Calu3 (cell line): ENCODE measurements at regions not wholly inside any gene's neighbourhood (a gene's known extent, or its start where the extent isn't known, plus 50 kb on each side); places are given as distances from the start of the nearest gene placed in this dataset.

ENCODE experiments used
- BruUV-seq: library from RNA; stranded (reverse); fragments of 400-500 nt; replicated peaks from 2 replicates; lab custom pipeline; 2021; lab: Mats Ljungman, UMichigan
- CTCF ChIA-PET: fragments of 300-600 bp; sonication (Branson Sonifier 250); formaldehyde crosslinking; loops from one replicate; lab custom pipeline; 2022; ENCODE audit warnings: antibody characterized with exemption; lab: Charles Lee
- DNase-seq: peaks from one replicate; pipeline ENCODE4 v3.0.0; 2022
- H3K27ac Mint-ChIP-seq: one replicate; pipeline ENCODE4 v1.8.0; 2022; ENCODE audit warnings: mixed read lengths; ENCODE audit not compliant: unreplicated experiment
- H3K27me3 Mint-ChIP-seq: one replicate; pipeline ENCODE4 v1.8.0; 2022; ENCODE audit warnings: mixed read lengths; ENCODE audit not compliant: unreplicated experiment
- H3K36me3 Mint-ChIP-seq: one replicate; pipeline ENCODE4 v1.8.0; 2022; ENCODE audit warnings: mild to moderate bottlenecking, moderate library complexity, mixed read lengths; ENCODE audit not compliant: insufficient read depth, unreplicated experiment
- H3K4me1 Mint-ChIP-seq: one replicate; pipeline ENCODE4 v1.8.0; 2022; ENCODE audit warnings: mild to moderate bottlenecking, low read depth, mixed read lengths; ENCODE audit not compliant: unreplicated experiment
- H3K4me3 Mint-ChIP-seq: one replicate; pipeline ENCODE4 v1.8.0; 2022; ENCODE audit warnings: mild to moderate bottlenecking, low read depth, moderate library complexity, mixed read lengths; ENCODE audit not compliant: unreplicated experiment
- H3K9me3 Mint-ChIP-seq: one replicate; pipeline ENCODE4 v1.8.0; 2022; ENCODE audit warnings: low read depth, mixed read lengths; ENCODE audit not compliant: unreplicated experiment
- CTCF ChIP-seq: fragments of 200-600 bp; IDR thresholded peaks from one replicate; pipeline ENCODE4 v1.8.0; 2022; ENCODE audit warnings: antibody characterized with exemption; ENCODE audit not compliant: unreplicated experiment
- intact Hi-C: fragments of 100-400 bp; cut with micrococcal nuclease; formaldehyde crosslinking; loops from one replicate; pipeline ENCODE4 v1.10.0; 2022; ENCODE audit not compliant: unreplicated experiment

DNA sequence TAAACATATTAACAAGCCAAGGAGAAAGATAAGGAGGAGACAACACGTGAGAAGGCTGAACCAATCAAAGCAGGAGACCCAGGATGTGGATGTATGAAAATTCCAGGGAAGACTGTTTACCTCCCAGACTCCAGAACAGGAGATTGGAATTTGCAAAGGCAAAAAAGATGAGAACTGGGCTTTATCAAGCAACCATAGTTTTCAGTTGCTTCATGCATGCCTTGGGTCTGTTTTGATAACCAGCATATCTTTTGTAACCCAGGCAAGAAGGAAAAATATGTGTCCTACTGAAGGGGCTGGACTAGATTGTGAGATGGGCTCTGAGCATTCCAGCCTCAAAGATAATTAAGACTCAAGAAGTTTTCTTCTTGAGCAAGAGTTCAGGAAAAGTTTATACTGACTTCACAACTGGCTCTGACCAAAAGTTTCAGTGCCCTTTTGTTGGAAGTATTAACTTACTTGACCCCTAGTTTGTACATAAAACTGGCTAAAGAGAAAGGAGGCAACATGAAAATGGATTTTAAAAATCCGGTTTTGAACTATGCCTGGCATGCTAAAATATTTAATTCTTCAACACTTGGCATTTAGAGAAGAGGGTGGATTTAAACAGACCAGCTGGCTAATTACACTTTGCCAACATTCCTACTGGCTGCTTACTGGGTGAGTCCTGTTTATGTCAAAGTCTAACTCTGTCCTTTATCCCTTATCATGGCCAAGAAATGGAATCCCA is 79.3 kb upstream of the CD28 start:
- CTCF ChIA-PET, result no interaction called here

GRCh38 chr2:203629699-203630098 is 76.7 kb upstream of the CD28 start:
- intact Hi-C loops, result no loop called here
- DNase-seq, result no peak
- no peaks in the 10 kb centered on the region for H3K36me3 Mint-ChIP-seq
- H3K27me3 Mint-ChIP-seq, result no peaks in the 10 kb centered on the region
- CTCF ChIA-PET, result no interaction called here
- no peak for TF ChIP-seq CTCF
- H3K27ac Mint-ChIP-seq, result no peak overlapping the region
- H3K4me1 Mint-ChIP-seq, result no peaks in the 10 kb centered on the region
- no peaks in the 10 kb centered on the region for H3K9me3 Mint-ChIP-seq
- H3K4me3 Mint-ChIP-seq, result no peak overlapping the region
- no TSS peak for BruUV-seq

More for the DNA sequence above, 79.3 kb upstream of the CD28 start:
- peaks cover 6% of the 10 kb centered on the region for H3K4me1 Mint-ChIP-seq
- no peak for TF ChIP-seq CTCF
- H3K36me3 Mint-ChIP-seq, result no peaks in the 10 kb centered on the region
- BruUV-seq, result no TSS peak
- H3K27me3 Mint-ChIP-seq, result no peaks in the 10 kb centered on the region
- H3K27ac Mint-ChIP-seq, result no peak overlapping the region
- no peak overlapping the region for H3K4me3 Mint-ChIP-seq
- DNase-seq, result no peak
- intact Hi-C loops, result no loop called here
- no peaks in the 10 kb centered on the region for H3K9me3 Mint-ChIP-seq

DNA sequence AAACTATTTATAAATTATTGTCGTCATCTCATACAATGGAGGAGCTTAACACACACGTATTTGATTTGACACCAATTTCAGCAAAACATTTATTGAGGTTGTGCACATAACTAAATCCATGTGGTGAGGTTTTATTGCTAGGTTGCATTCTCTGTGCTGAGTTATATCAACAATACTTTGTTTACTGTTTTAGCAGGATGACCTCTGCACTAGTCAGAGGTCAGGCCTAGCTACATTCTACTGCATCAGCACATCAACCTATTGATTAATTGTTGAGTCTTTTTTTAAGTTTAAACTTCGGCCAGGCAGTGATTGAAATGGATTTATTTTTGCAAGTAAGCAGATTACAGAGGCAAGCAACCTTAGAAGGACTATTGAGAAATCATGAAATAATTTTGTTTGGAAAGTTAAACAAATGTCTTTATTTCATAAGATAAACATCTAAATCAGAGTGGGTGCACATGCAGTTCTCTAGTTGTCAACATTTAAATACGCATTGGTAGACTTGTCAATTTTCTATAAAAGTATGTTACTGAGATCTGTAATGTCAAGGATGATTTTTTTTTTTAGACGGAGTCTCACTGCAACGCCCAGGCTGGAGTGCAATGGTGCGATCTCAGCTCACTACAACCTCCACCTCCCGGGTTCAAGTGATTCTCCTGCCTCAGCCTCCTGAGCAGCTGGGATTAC is 75.2 kb upstream of the CD28 start:
- no peaks in the 10 kb centered on the region for H3K9me3 Mint-ChIP-seq
- H3K27me3 Mint-ChIP-seq, result no peaks in the 10 kb centered on the region
- no TSS peak for BruUV-seq
- H3K27ac Mint-ChIP-seq, result no peak overlapping the region
- intact Hi-C loops, result no loop called here
- no peaks in the 10 kb centered on the region for H3K4me1 Mint-ChIP-seq
- DNase-seq, result no peak
- H3K36me3 Mint-ChIP-seq, result no peaks in the 10 kb centered on the region
- TF ChIP-seq CTCF, result no peak
- no peak overlapping the region for H3K4me3 Mint-ChIP-seq
- CTCF ChIA-PET, result no interaction called here

- H3K27me3 Mint-ChIP-seq, result no peaks in the 10 kb centered on the region
- H3K27ac Mint-ChIP-seq, result no peak overlapping the region
- no peak for DNase-seq
- H3K4me1 Mint-ChIP-seq, result peaks cover 16% of the 10 kb centered on the region
- no peak overlapping the region for H3K4me3 Mint-ChIP-seq
- no TSS peak for BruUV-seq
- H3K9me3 Mint-ChIP-seq, result peaks cover 4% of the 10 kb centered on the region
- intact Hi-C loops, result no loop called here
- CTCF ChIA-PET, result interaction anchor here (0.6 kb wide), 1 partner anchor 18 kb away, joined by 3 read pairs; no protein-coding TSS in a partner anchor
- TF ChIP-seq CTCF, result no peak
- H3K36me3 Mint-ChIP-seq, result no peaks in the 10 kb centered on the region
These were observed 69.6 kb upstream of the CD28 start for GRCh38 chr2:203636588-203637470.
